RCC 7860 (cell line): ENCODE measurements at regions not wholly inside any gene's neighbourhood (a gene's known extent, or its start where the extent isn't known, plus 50 kb on each side); places are given as distances from the start of the nearest gene placed in this dataset.
"Not testable (repeated sequence)": the region's sequence is repeated elsewhere in the genome, so short reads cannot be mapped to it uniquely, and the experiment has no call there.

Experiments
- DNase-seq: peaks from one replicate; pipeline ENCODE4 v3.0.0-alpha.2; 2015; ENCODE audit warnings: low spot score
- FAIRE-seq: peaks from 2 replicates; lab custom pipeline; 2012; peaks lifted over from hg19 to GRCh38; lab: Jason Lieb, UNC

- FAIRE-seq (no peak), DNase-seq (no peak)
These were observed 289.5 kb downstream of the OMA1 start for GRCh38 chr1:58257003-58257402.

- DNase-seq (no peak), FAIRE-seq (no peak)
These were observed 290.0 kb downstream of the OMA1 start for GRCh38 chr1:58256546-58256945.

GRCh38 chr1:58256041-58256440, 290.5 kb downstream of the OMA1 start:
- DNase-seq (no peak), FAIRE-seq (no peak)

- no peak for FAIRE-seq
- no peak for DNase-seq
These were observed 291.3 kb downstream of the OMA1 start for GRCh38 chr1:58255192-58255591.

GRCh38 chr1:58251430-58252073, 295.0 kb downstream of the OMA1 start:
- FAIRE-seq (no peak), DNase-seq (no peak)

- no peak for FAIRE-seq
- no peak for DNase-seq
These were observed 296.0 kb downstream of the OMA1 start for GRCh38 chr1:58250587-58250948.

GRCh38 chr1:58249737-58250586, 296.6 kb downstream of the OMA1 start:
- DNase-seq = no peak
- no peak for FAIRE-seq

- no peak for DNase-seq
- FAIRE-seq = no peak
These were observed 297.2 kb downstream of the OMA1 start for GRCh38 chr1:58249388-58249736.

- DNase-seq (no peak), FAIRE-seq (no peak)
These were observed 297.7 kb downstream of the OMA1 start for GRCh38 chr1:58248791-58249190.

GRCh38 chr1:58248072-58248471, 298.5 kb downstream of the OMA1 start:
- FAIRE-seq (no peak), DNase-seq (no peak)

GRCh38 chr1:58246549-58246948, 300.0 kb downstream of the OMA1 start:
- DNase-seq (no peak), FAIRE-seq (no peak)

GRCh38 chr1:58244872-58245271, 301.7 kb downstream of the OMA1 start:
- FAIRE-seq (no peak), DNase-seq (no peak)

- DNase-seq (no peak), FAIRE-seq (no peak)
These were observed 307.7 kb downstream of the OMA1 start for GRCh38 chr1:58238846-58239245.

GRCh38 chr1:58233729-58234128, 312.8 kb downstream of the OMA1 start:
- no peak for FAIRE-seq
- DNase-seq = no peak

GRCh38 chr1:58231204-58231603, 315.3 kb downstream of the OMA1 start:
- FAIRE-seq (no peak), DNase-seq (no peak)

- no peak for DNase-seq
- no peak for FAIRE-seq
These were observed 318.9 kb downstream of the OMA1 start for GRCh38 chr1:58227604-58228003.

- FAIRE-seq (no peak), DNase-seq (no peak)
These were observed 323.0 kb downstream of the OMA1 start for GRCh38 chr1:58223522-58223921.

GRCh38 chr1:58220836-58221472, 325.6 kb downstream of the OMA1 start:
- no peak for DNase-seq

GRCh38 chr1:58216169-58216568, 330.4 kb downstream of the OMA1 start:
- not testable (repeated sequence) for FAIRE-seq, DNase-seq

More at GRCh38 chr1:58220836-58221472, 325.6 kb downstream of the OMA1 start:
- FAIRE-seq = no peak

- FAIRE-seq (no peak), DNase-seq (no peak)
These were observed 331.9 kb downstream of the OMA1 start for GRCh38 chr1:58214674-58215073.

- DNase-seq = no peak
- no peak for FAIRE-seq
These were observed 334.7 kb downstream of the OMA1 start for GRCh38 chr1:58211869-58212268.

GRCh38 chr1:58209575-58209974, 337.0 kb downstream of the OMA1 start:
- FAIRE-seq (no peak), DNase-seq (no peak)
